Stimulated activated CD4-positive, alpha-beta T cell treated with anti-CD3 and anti-CD28 coated beads, Interleukin-4, amount 100 ng/mL, for 48 hours (primary cell): ENCODE measurements at regions not wholly inside any gene's neighbourhood (a gene's known extent, or its start where the extent isn't known, plus 50 kb on each side); places are given as distances from the start of the nearest gene placed in this dataset.
"Not testable (repeated sequence)": the region's sequence is repeated elsewhere in the genome, so short reads cannot be mapped to it uniquely, and the experiment has no call there.

Source experiments
- DNase-seq, 2 donors: peaks; one replicate each; pipeline ENCODE4 v3.0.0-alpha.2; 2020; ENCODE audit warnings: low read depth in 2 of 2

DNA sequence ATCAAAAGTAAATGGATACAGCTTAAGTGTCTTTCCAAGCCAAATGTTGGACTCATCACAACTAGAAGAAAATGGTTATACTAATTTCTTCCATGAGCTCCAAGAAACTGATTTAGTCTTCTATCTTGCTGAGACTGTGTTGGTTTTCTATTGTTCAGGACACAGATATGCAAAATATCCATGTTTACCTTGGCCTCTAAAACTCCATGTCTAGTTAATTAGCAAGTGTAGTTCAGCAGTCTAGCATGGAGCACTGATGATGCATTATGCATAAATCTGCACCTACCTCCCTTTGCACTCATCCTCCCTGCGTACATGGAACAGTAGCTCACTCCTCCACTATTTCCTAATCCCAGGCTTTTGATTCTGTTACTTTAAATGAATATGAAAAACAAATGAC, 731.4 kb upstream of the CHAC2 start:
- no peak for DNase-seq

GRCh38 chr2:53035153-53035552, 732.5 kb upstream of the CHAC2 start:
- no peak for DNase-seq

- no peak for DNase-seq
Measured at GRCh38 chr2:53033411-53033810, 734.2 kb upstream of the CHAC2 start.

DNA sequence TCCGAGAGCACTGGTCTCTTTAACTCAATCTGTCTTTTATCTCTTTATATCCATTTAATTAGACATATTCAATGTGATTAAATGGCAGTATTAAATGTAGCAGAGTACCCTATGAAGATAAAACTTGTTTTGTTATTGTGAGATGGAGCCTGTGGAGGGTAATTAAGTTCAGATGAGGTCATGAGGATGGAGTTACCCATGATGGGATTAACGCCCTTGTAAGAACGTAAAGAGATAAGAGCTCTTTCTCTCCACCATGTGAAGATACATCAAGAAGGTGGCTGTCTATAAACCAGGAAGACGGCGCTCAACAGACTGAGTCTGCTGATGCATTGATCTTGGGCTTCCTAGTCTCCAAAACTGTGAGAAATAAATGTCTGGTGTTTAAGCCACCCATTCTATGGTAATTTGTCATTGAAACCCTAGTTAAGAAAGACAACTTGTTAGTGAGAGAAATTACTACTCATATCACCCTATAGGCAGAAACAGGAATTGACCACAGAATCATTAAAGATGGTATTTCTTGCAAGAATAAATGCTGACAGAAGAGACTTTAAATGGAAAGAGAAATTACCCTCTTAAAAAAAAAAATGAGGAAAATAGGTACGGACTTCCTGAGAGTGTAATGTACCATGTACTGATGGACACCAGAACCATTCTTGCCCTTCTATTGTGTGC, 738.7 kb upstream of the CHAC2 start:
- no peak for DNase-seq

DNA sequence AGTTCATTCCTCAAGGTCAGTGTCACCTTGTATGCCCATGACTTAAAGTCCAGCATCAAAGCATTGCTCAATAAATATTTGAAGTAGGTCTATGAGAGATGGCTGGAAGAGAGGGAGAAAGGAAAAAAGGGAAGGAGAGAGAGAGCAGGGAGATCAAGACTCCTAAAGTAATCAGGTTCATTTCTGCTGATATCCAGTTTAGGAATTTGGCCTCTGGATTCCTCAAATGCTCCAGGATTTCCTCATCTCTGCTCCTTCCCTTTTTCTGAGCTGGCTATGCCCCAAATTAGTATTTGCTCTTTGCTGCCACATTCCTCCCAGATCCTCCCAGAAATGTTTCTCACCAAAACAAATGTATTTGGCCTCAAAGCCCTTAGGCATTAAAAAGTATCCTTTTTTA, 739.4 kb upstream of the CHAC2 start:
- DNase-seq: no peak

DNA sequence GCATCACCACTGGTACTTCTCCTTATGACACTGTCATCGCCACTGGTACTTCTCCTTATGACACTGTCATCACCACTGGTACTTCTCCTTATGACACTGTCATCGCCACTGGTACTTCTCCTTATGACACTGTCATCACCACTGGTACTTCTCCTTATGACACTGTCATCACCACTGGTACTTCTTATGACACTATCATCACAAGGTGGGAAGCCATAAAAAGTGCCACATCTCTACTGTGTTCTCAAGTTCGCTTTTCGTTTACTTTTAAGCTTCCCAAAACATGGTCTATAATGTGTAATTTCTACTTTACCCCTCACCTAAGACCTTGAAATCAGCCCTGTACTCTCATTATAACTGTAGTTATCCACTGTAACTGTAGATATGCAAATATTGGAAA, 745.4 kb upstream of the CHAC2 start:
- not testable (repeated sequence) for DNase-seq

DNA sequence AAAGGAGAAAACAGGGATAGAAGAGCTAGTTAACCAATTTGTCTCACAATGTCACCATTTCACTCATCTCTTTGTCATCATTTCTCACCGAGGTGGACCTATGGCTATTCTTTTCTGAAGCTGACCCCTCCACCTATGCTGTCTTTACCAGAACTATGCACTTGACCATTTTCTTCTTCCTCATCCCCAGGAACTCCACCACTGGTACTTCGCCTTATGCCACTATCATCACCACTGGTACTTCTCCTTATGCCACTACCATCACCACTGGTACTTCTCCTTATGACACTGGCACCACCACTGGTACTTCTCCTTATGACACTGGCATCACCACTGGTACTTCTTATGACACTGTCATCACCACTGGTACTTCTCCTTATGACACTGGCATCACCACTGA, 745.8 kb upstream of the CHAC2 start:
- DNase-seq: no peak

DNA sequence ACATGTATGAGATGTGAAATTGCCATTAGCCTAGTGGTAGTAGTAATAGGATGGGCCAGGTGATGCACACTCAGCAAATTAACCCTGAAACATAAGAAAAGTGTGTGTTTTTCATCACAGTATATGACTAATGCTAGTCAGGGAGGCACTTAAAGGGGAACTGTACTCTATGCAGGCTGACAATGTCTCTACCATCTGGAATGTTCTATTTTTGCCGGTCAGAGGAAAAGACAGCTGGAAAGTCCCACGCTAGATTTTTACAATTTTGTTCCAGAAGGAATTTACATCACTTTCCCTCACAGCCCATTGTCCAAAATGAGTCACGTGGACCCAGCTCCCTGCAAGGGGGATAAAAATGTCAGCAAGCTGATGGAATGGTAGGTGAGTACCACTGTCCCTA, 746.3 kb upstream of the CHAC2 start:
- DNase-seq: no peak

GRCh38 chr2:53018825-53019425, 748.7 kb upstream of the CHAC2 start:
- DNase-seq: no peak

DNA sequence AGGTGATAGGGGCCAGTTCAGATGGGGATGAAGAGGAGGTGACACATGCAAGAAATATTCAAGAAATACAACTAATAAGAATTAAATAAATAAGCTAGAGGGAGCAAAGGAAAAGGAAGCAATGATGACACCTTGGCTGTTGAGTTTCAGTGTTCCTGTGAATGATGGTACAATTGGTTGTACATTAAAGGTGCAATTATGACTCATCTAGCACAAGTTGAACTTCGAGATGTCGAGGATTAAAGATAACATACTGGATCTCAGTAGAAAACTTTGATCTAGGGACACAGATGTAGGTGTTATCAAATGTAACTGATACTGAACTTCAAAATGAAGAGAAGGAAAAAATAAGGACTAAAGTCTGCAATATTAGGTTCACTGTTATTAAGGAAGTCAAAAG, 760.6 kb upstream of the CHAC2 start:
- no peak for DNase-seq

DNA sequence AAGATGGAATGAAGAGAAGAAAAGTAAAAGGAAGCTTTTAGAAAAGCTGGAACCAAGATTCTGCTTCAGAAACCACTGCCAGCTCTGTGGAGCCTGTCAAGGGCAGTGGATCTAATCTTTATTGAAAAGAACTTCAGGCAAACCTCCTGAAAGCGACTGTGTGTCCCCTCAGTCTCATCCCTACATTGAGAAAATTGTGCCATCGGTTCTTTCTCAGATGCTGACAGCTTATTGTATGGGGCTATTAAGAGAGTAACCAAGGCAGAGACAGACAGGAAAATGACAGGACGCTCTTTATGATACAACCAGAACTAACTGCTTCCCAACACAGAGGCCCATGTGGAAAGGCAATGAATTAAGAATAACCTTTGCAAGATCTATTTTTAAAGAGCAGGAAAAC, 763.2 kb upstream of the CHAC2 start:
- DNase-seq: no peak

- no peak for DNase-seq
Measured at GRCh38 chr2:52995424-52995823, 772.2 kb upstream of the CHAC2 start.

- no peak for DNase-seq
Measured at GRCh38 chr2:52976143-52976949, 791.3 kb upstream of the CHAC2 start.

GRCh38 chr2:52974127-52974526, 793.5 kb upstream of the CHAC2 start:
- DNase-seq: no peak

GRCh38 chr2:52970642-52971041, 797.0 kb upstream of the CHAC2 start:
- DNase-seq: no peak

DNA sequence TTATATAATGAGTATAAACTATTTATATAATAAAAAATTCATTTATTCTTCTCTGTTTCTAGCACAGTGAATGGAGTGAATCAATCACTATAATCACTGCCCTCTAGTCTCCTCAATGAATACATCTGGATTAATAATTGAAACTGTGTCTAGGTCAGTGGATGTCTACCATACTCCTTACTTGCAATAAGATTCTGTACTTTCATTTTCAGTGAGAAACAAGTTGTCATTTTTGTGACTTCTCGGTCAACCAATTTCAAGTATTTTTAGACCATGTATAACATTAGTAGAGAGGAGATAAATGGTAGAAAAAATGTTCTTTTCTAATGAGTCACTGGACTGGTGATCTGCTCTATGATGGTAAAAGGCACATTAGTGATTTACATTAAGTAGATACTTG, 799.6 kb upstream of the CHAC2 start:
- no peak for DNase-seq

- DNase-seq: no peak
Measured at GRCh38 chr2:52964916-52965530, 802.6 kb upstream of the CHAC2 start.

DNA sequence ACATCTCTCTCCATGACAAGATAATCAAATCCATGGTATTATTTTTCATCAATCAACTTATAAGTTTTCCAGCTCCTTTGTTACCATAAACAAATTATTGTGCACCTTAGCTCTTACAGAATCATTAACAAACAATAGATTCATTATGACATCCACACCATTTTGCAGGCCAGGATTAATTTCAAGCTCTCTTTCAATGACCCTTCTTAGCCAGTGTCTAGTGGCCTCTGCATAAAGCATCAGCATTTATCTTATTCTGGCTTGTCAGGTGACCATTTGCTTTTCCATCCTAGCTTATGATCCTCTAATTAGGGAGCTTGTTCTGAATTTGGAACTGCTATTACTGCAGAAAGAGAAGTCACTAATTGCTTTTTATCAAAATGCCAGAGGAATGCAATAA, 806.2 kb upstream of the CHAC2 start:
- DNase-seq: no peak

DNA sequence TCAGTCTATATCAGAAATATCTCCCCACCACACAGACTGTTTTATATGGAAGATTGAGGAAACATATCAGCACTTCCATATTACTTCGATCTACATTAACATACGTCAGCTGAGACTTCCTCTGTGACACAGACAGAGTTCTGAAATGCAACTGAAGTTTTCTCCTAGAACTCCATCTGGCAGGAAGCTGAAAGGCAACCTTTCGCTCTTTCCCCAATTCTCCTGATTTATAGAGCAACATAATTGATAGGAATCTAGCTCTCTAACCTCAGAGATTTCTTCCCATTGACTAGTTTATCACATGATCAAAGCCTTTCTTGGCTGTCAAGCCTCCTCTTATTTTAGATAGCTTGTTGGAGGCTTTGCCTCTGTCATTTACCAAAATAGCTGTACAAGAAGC, 806.7 kb upstream of the CHAC2 start:
- no peak for DNase-seq

- no peak for DNase-seq
Measured at GRCh38 chr2:52959801-52960200, 807.8 kb upstream of the CHAC2 start.

DNA sequence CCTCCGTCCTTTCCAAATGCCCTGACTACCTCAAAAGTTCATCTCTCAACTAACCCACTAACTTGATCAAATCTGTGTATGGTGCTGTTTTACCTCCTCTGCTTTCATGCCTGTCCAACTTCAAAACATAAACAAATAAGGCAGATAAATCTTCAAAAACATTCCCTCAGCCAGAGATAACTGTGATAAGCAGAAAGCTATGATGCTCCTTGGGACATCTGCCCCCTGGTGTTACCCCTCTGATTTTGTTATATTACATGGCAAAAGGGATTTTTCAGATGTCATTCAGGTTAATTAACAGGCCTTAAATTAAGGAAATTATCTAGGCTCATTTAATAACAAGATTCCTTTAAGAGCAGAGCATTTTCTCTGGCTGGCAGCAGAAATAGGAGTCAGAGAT, 810.8 kb upstream of the CHAC2 start:
- no peak for DNase-seq

GRCh38 chr2:52956118-52956517, 811.5 kb upstream of the CHAC2 start:
- no peak for DNase-seq

DNA sequence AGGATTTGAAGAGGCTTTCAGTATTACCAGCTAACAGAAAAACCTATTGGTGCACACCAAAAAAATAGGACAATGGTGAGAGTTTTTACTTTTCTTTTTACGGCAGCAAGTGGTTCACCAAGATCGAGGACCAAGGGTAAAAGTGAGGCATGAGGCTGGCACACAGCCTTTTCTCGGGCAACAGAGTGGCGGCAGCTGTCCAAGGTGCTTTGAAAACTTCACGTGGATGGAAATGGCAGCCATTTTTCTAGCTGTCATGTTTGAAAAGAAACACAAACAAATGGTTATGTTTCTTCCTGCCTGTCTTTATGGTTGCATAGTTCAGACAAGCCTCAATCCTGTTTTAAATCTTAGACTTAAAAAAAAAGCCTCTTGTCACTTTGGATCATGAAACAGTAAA, 812.5 kb upstream of the CHAC2 start:
- no peak for DNase-seq
